Endothelial cell (in vitro differentiated cells): ENCODE measurements at regions not wholly inside any gene's neighbourhood (a gene's known extent, or its start where the extent isn't known, plus 50 kb on each side); places are given as distances from the start of the nearest gene placed in this dataset.

Experiments used
- DNase-seq: peaks from one replicate; pipeline ENCODE4 v3.0.0; 2021; ENCODE audit warnings: low spot score
- H3K27ac Mint-ChIP-seq: one replicate; pipeline ENCODE4 v1.8.0; 2021; ENCODE audit warnings: mixed read lengths, inconsistent platforms; ENCODE audit not compliant: unreplicated experiment
- H3K27me3 Mint-ChIP-seq: one replicate; pipeline ENCODE4 v1.8.0; 2021; ENCODE audit warnings: mild to moderate bottlenecking, moderate library complexity, mixed read lengths, inconsistent platforms; ENCODE audit not compliant: unreplicated experiment
- H3K36me3 Mint-ChIP-seq: one replicate; pipeline ENCODE4 v1.8.0; 2021; ENCODE audit warnings: mild to moderate bottlenecking, low read depth, mixed read lengths, inconsistent platforms; ENCODE audit not compliant: unreplicated experiment
- H3K4me1 Mint-ChIP-seq: one replicate; pipeline ENCODE4 v1.8.0; 2021; ENCODE audit warnings: mild to moderate bottlenecking, mixed read lengths, inconsistent platforms; ENCODE audit not compliant: unreplicated experiment
- H3K4me3 Mint-ChIP-seq: one replicate; pipeline ENCODE4 v1.8.0; 2021; ENCODE audit warnings: mild to moderate bottlenecking, mixed read lengths, inconsistent platforms; ENCODE audit not compliant: unreplicated experiment
- H3K9me3 Mint-ChIP-seq: one replicate; pipeline ENCODE4 v1.8.0; 2021; ENCODE audit warnings: mixed read lengths, inconsistent platforms; ENCODE audit not compliant: unreplicated experiment
- CTCF ChIP-seq: fragments of 200-600 bp; sonication (generic); IDR thresholded peaks from one replicate; pipeline ENCODE4 v1.5.0; 2021; ENCODE audit warnings: antibody characterized with exemption; ENCODE audit not compliant: unreplicated experiment

DNA sequence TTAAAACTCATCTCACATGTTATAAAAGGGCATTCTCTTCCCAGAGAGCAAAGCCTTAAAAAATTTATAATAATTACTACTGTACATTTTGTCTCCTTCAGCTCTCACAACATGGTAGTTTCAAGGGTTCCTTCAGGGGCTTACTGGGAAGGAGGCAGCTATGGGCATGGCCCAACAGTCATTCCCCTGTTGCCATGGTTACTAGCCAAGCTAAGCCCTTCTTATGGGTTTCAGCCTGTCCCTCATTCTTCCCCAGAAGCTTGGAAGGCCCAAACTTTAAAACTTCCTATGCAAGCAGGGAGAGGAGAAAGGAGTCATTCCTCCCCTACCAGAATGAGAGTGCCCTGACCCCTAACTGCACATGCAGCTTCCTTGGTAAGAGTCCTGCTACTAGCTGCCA is 82.2 kb upstream of the CNTLN start:
- Mint-ChIP-seq H3K9me3 (no peaks in the 10 kb centered on the region), H3K27me3 (peaks cover 2% of the 10 kb centered on the region), H3K4me1 (no peaks in the 10 kb centered on the region), H3K36me3 (no peaks in the 10 kb centered on the region), H3K27ac (no peak overlapping the region), H3K4me3 (no peak overlapping the region)
- TF ChIP-seq CTCF = no peak
- DNase-seq = no peak

- no peaks in the 10 kb centered on the region for H3K4me1 Mint-ChIP-seq
- H3K36me3 Mint-ChIP-seq = no peaks in the 10 kb centered on the region
- no peak overlapping the region for H3K4me3 Mint-ChIP-seq
- H3K27ac Mint-ChIP-seq = no peak overlapping the region
- DNase-seq = no peak
- TF ChIP-seq CTCF = no peak
- peaks cover under 1% of the 10 kb centered on the region for H3K27me3 Mint-ChIP-seq
- no peaks in the 10 kb centered on the region for H3K9me3 Mint-ChIP-seq
Observed at GRCh38 chr9:17045381-17045940, 89.4 kb upstream of the CNTLN start.

- H3K4me1 Mint-ChIP-seq = no peaks in the 10 kb centered on the region
- H3K27me3 Mint-ChIP-seq = no peaks in the 10 kb centered on the region
- TF ChIP-seq CTCF = no peak
- no peaks in the 10 kb centered on the region for H3K36me3 Mint-ChIP-seq
- H3K9me3 Mint-ChIP-seq = no peaks in the 10 kb centered on the region
- DNase-seq = no peak
- no peak overlapping the region for H3K4me3 Mint-ChIP-seq
- H3K27ac Mint-ChIP-seq = no peak overlapping the region
Observed at GRCh38 chr9:17031546-17031945, 103.3 kb upstream of the CNTLN start.

- TF ChIP-seq CTCF = no peak
- Mint-ChIP-seq H3K36me3 (no peaks in the 10 kb centered on the region), H3K4me3 (no peak overlapping the region), H3K27me3 (no peaks in the 10 kb centered on the region), H3K4me1 (no peaks in the 10 kb centered on the region), H3K9me3 (no peaks in the 10 kb centered on the region), H3K27ac (no peak overlapping the region)
- DNase-seq = no peak
Observed at GRCh38 chr9:17025281-17025680, 109.6 kb upstream of the CNTLN start.

GRCh38 chr9:17024129-17024528 is 110.7 kb upstream of the CNTLN start:
- Mint-ChIP-seq H3K9me3 (no peaks in the 10 kb centered on the region), H3K27me3 (no peaks in the 10 kb centered on the region), H3K36me3 (no peaks in the 10 kb centered on the region), H3K27ac (no peak overlapping the region), H3K4me3 (no peak overlapping the region), H3K4me1 (no peaks in the 10 kb centered on the region)
- DNase-seq = no peak
- no peak for TF ChIP-seq CTCF
